ENCODE measurements at regions not wholly inside any gene's neighbourhood (a gene's known extent, or its start where the extent isn't known, plus 50 kb on each side); places are given as distances from the start of the nearest gene placed in this dataset.
"Not testable (repeated sequence)": the region's sequence is repeated elsewhere in the genome, so short reads cannot be mapped to it uniquely, and the experiment has no call there.

DNA sequence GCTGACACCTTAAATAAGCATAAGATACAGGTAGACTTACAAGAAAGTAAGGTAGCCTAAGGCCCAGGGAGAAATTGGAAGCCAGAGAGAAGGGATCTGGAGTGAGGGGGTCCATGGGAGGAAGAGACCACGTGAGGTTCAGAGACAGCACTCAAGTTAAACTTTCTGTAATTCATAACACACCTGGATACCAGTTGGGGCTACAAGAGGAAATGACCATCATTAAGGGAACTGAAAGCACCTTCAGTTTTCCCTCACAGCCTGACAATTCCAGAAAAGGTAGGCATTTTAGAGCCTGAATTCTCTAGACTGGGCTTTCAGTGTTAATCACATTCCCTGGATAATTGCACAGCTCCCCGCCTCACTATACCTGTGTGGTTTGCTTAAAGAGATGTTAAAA, 355.5 kb downstream of the FBXW7 start:
- no peaks in the 10 kb centered on the region for H3K36me3 ChIP-seq
- H3K27ac ChIP-seq = no peak overlapping the region
- DNase-seq (ENCODE audit: low spot score) = no peak
- TF ChIP-seq, protein P1, sequence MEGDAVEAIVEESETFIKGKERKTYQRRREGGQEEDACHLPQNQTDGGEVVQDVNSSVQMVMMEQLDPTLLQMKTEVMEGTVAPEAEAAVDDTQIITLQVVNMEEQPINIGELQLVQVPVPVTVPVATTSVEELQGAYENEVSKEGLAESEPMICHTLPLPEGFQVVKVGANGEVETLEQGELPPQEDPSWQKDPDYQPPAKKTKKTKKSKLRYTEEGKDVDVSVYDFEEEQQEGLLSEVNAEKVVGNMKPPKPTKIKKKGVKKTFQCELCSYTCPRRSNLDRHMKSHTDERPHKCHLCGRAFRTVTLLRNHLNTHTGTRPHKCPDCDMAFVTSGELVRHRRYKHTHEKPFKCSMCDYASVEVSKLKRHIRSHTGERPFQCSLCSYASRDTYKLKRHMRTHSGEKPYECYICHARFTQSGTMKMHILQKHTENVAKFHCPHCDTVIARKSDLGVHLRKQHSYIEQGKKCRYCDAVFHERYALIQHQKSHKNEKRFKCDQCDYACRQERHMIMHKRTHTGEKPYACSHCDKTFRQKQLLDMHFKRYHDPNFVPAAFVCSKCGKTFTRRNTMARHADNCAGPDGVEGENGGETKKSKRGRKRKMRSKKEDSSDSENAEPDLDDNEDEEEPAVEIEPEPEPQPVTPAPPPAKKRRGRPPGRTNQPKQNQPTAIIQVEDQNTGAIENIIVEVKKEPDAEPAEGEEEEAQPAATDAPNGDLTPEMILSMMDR (IDR thresholded peaks at IDR 0.05) = no peak
- H3K4me1 ChIP-seq = no peaks in the 10 kb centered on the region
- H3K9me3 ChIP-seq = no peaks in the 10 kb centered on the region
- H3K4me3 ChIP-seq = no peak overlapping the region
- no peaks in the 10 kb centered on the region for H3K27me3 ChIP-seq

DNA sequence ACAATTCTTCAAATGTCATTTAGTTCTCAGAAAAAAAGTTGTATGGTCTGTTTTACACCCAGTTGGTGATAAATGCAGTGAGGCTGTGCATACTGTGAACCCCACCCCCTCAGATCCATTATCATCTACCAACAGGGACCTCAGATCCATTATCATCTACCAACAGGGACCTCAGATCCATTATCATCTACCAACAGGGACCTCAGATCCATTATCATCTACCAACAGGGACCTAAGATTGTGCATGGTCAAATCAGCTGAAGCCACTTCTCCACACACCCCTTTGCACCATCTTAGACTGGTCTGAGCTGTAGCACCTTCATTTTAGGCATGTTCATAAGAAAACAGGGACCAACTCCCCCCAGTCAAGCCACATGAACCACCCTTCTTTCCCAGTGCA, 358.4 kb downstream of the FBXW7 start:
- H3K4me3 ChIP-seq; H3K4me1 ChIP-seq; DNase-seq (ENCODE audit: low spot score); H3K9me3 ChIP-seq; H3K36me3 ChIP-seq; H3K27ac ChIP-seq; H3K27me3 ChIP-seq: not testable (repeated sequence)

DNA sequence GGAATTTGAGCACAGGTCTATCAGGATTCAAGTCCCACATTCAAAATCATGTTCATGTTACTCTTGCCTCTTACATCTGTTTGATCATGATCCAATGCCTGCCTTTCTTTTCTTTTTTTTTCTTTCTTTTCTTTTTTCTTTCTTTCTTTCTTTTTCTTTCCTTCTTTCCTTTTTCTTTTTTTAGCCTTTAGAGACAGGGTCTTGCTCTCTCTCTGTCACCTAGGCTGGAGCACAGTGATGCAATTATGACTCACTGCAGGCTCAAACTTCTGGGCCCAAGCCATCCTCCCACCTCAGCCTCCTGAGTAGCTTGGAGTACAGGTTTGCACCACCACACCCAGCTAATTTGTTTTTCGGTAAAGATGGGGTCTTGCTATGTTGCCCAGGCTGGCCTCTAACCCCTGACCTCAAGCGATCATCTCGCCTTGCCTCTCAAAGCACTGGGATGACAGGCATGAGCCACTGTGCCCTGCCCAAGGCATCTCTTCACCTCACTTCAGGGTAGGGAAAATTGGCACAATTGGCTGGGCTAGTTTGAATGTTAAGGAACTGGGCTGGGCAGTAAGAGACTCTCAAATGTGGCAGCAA, 359.2 kb downstream of the FBXW7 start:
- Histone ChIP-seq H3K27ac (no peak overlapping the region), H3K9me3 (no peaks in the 10 kb centered on the region), H3K4me1 (no peaks in the 10 kb centered on the region), H3K4me3 (no peak overlapping the region), H3K27me3 (no peaks in the 10 kb centered on the region), H3K36me3 (no peaks in the 10 kb centered on the region)
- DNase-seq (ENCODE audit: low spot score) = no peak
- TF ChIP-seq, protein P1 (IDR thresholded peaks at IDR 0.05) = no peak

DNA sequence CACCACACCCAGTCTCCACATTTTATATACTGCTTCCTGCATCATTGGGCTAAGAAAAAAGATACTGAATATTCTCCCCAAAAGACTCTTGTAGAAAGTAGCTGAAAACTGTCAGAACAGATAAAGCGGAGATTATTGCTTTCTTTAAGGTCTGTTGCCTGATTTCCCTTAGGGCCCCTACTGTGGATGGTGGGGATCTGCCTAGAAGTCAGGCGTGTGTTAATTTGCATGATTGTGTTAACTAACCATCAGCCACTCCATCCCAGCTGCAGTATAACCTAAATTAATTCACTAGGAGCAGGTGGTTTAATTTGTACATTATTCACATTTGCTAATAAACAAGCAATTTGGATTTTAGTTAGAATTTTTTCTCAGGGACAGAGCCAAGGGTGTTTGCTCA, 360.3 kb downstream of the FBXW7 start:
- no peaks in the 10 kb centered on the region for H3K36me3 ChIP-seq
- no peaks in the 10 kb centered on the region for H3K9me3 ChIP-seq
- no peak for DNase-seq (ENCODE audit: low spot score)
- H3K27ac ChIP-seq = no peak overlapping the region
- H3K4me3 ChIP-seq = no peak overlapping the region
- TF ChIP-seq, protein P1 (IDR thresholded peaks at IDR 0.05) = no peak
- no peaks in the 10 kb centered on the region for H3K27me3 ChIP-seq
- no peaks in the 10 kb centered on the region for H3K4me1 ChIP-seq

DNA sequence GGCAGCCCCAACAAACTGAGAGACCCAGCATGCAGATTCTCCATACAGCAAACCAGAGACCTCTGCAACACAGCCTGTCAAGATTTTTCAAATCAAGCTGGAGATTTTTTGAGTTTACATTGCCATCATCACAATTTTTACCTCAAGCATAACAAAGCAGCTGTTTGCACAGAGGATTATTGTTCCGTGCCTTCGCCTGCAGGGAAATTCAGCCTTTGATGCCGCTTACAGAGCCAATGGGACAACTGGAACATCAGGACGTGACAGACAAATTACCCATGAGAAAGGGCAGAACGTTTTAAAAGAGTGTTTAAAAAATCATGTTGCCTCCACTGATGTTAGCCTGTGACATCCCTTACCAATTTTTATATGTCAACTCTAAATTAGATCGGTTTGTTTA, 363.7 kb downstream of the FBXW7 start:
- TF ChIP-seq, protein P1 (IDR thresholded peaks at IDR 0.05) = no peak
- DNase-seq (ENCODE audit: low spot score) = no peak
- Histone ChIP-seq H3K27ac (no peak overlapping the region), H3K4me1 (no peaks in the 10 kb centered on the region), H3K4me3 (no peak overlapping the region), H3K36me3 (no peaks in the 10 kb centered on the region), H3K27me3 (no peaks in the 10 kb centered on the region), H3K9me3 (no peaks in the 10 kb centered on the region)

DNA sequence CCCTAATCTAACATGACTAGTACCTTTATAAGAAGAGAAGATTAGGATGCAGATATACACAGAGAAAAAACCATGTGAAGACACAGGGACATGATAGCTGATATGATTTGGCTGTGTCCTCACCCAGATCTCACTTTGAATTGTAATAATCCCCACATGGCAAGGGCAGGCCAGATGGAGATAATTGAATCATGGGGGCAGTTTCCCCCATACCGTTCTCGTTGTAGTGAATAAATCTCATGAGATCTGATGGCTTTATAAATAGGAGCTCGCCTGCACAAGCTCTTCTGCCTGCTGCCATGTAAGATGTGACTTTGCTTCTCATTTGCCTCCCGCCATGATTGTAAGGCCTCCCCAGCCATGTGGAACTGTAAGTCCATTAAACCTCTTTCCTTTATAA, 364.3 kb downstream of the FBXW7 start:
- no peak for DNase-seq (ENCODE audit: low spot score)
- TF ChIP-seq, protein P1 (IDR thresholded peaks at IDR 0.05) = no peak

More for the DNA sequence above, 364.3 kb downstream of the FBXW7 start:
- Histone ChIP-seq H3K4me1 (no peaks in the 10 kb centered on the region), H3K9me3 (no peaks in the 10 kb centered on the region), H3K27ac (no peak overlapping the region), H3K36me3 (no peaks in the 10 kb centered on the region), H3K27me3 (no peaks in the 10 kb centered on the region), H3K4me3 (no peak overlapping the region)
